Peyer's patch (tissue), 4 donors: ENCODE measurements at regions not wholly inside any gene's neighbourhood (a gene's known extent, or its start where the extent isn't known, plus 50 kb on each side); places are given as distances from the start of the nearest gene placed in this dataset.

ENCODE experiments used
- DNase-seq, 3 donors: peaks; one replicate each; pipeline ENCODE4 v3.0.0-alpha.2; 2017 to 2019
- H3K27ac ChIP-seq, 4 donors: fragments of 200-600 bp; sonication (generic); one replicate each; pipeline ENCODE4 v1.5.1; 2016 to 2019
- H3K27me3 ChIP-seq, 2 donors: fragments of 200-600 bp; sonication (generic); one replicate each; pipeline ENCODE4 v1.5.1; 2019
- H3K36me3 ChIP-seq, 3 donors: fragments of 200-600 bp; sonication (generic); one replicate each; pipeline ENCODE4 v1.5.1; 2016 to 2019
- H3K4me1 ChIP-seq, 4 donors: fragments of 200-600 bp; sonication (generic); one replicate each; pipeline ENCODE4 v1.5.1; 2016 to 2019
- H3K4me3 ChIP-seq, 4 donors: fragments of 200-600 bp; sonication (generic); 1 replicate in 3 of 4; 2 replicates in 1 of 4; pipeline ENCODE4 v1.5.1; 2016 to 2019; ENCODE audit warnings: mild to moderate bottlenecking in 1 of 4
- H3K9me3 ChIP-seq, 4 donors: fragments of 200-600 bp; sonication (generic); one replicate each; pipeline ENCODE4 v1.5.1; 2016 to 2019; ENCODE audit warnings: mild to moderate bottlenecking in 1 of 4
- POLR2A ChIP-seq, 2 donors: fragments of 450-650 bp; IDR thresholded peaks; one replicate each; pipeline ENCODE4 v1.5.1; 2017; ENCODE audit warnings: antibody characterized with exemption in 2 of 2, mild to moderate bottlenecking in 2 of 2, moderate library complexity in 2 of 2
- TF ChIP-seq, protein P1 (sequence below), 6 experiments: fragments of 450-650 bp in 4 of 6; fragments of 200-600 bp in 2 of 6; sonication (generic) in 1 of 6; IDR thresholded peaks; one replicate each; pipeline ENCODE4 v1.5.1; 2017 to 2019; ENCODE audit warnings: antibody characterized with exemption in 6 of 6, mild to moderate bottlenecking in 3 of 6, moderate library complexity in 1 of 6

DNA sequence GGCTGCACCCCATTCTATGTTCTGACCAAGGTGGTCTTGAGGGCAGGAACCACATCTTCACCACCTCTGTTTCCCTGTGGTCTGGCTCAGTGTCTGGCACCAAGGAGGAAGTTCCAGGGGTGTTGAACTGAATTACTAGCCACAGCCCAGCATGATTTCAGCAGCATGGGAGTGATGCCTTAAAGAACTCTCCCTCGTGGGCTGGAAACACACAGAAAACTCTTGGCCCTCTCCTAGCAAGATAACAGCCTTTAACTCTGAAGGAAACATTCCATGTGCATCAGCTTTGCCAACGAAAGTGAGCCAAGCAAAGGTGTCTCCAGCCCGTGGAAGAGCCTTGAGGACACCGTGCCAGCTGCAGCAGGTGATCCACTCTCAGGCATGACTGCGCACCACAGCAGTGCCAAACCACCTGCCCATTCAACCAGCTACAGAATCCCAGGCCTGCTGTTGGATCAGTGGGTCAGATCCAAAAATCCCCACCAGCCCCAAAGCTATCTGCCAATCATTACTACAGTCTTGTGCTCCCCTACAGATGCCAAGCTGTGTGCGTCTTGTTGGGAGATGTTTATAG is 124.8 kb downstream of the TTC32 start:
- no peak overlapping the region for H3K4me3 ChIP-seq
- H3K27ac ChIP-seq: no peak overlapping the region
- TF ChIP-seq, protein P1, sequence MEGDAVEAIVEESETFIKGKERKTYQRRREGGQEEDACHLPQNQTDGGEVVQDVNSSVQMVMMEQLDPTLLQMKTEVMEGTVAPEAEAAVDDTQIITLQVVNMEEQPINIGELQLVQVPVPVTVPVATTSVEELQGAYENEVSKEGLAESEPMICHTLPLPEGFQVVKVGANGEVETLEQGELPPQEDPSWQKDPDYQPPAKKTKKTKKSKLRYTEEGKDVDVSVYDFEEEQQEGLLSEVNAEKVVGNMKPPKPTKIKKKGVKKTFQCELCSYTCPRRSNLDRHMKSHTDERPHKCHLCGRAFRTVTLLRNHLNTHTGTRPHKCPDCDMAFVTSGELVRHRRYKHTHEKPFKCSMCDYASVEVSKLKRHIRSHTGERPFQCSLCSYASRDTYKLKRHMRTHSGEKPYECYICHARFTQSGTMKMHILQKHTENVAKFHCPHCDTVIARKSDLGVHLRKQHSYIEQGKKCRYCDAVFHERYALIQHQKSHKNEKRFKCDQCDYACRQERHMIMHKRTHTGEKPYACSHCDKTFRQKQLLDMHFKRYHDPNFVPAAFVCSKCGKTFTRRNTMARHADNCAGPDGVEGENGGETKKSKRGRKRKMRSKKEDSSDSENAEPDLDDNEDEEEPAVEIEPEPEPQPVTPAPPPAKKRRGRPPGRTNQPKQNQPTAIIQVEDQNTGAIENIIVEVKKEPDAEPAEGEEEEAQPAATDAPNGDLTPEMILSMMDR (IDR thresholded peaks at IDR 0.05): no peak
- H3K9me3 ChIP-seq: no peaks in the 10 kb centered on the region
- H3K4me1 ChIP-seq: no peaks in the 10 kb centered on the region
- no peaks in the 10 kb centered on the region for H3K27me3 ChIP-seq
- H3K36me3 ChIP-seq: no peaks in the 10 kb centered on the region
- no peak for DNase-seq

DNA sequence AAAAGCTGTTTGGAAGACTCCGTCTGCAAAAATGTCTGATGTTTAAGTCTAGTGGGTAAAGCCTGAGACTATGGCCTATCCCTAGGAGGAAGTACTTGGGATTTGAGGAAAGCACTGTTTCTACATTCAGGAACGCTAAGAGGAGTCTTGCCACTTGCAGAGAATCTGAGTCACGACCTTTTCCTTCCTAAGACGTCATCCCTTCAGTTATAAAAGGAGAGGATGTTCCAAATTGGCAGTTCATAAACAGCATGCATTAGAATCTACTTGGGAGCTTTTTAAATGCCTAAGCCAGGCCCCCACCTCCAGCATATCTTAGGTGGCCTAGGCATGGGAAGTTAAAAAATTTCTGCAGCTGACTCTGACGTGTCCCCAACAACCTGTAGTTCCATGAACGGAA is 125.9 kb downstream of the TTC32 start:
- no peaks in the 10 kb centered on the region for H3K4me1 ChIP-seq
- DNase-seq: no peak
- H3K36me3 ChIP-seq: no peaks in the 10 kb centered on the region
- TF ChIP-seq, protein P1 (IDR thresholded peaks at IDR 0.05): no peak
- no peak for TF ChIP-seq POLR2A (IDR thresholded peaks at IDR 0.05)
- H3K27me3 ChIP-seq: no peaks in the 10 kb centered on the region
- H3K27ac ChIP-seq: no peak overlapping the region
- H3K9me3 ChIP-seq: no peaks in the 10 kb centered on the region
- H3K4me3 ChIP-seq: no peak overlapping the region

DNA sequence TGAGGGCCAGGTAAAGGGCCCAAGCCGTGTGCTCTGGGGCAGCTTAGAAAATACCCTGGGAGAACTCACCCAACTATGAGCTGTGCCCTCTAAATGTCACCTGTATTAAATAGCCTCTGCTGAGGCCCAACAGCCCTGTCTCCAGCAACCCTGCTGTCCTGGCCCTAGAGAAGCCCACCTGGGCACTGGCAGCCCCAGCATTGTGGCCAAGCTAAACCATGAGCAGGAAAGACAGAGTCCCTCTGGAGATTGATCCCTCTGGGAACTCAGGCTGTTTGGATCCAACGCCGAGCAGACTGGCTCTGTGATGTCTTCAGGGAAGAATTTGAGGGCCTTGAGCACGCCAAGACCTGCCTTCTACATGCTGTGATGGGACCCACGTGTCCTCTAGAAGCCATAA is 126.5 kb downstream of the TTC32 start:
- no peak overlapping the region for H3K27ac ChIP-seq
- no peak overlapping the region for H3K4me3 ChIP-seq
- no peaks in the 10 kb centered on the region for H3K9me3 ChIP-seq
- H3K27me3 ChIP-seq: no peaks in the 10 kb centered on the region
- H3K4me1 ChIP-seq: no peaks in the 10 kb centered on the region
- TF ChIP-seq POLR2A (IDR thresholded peaks at IDR 0.05): no peak
- TF ChIP-seq, protein P1 (IDR thresholded peaks at IDR 0.05): no peak
- DNase-seq: no peak
- H3K36me3 ChIP-seq: no peaks in the 10 kb centered on the region

DNA sequence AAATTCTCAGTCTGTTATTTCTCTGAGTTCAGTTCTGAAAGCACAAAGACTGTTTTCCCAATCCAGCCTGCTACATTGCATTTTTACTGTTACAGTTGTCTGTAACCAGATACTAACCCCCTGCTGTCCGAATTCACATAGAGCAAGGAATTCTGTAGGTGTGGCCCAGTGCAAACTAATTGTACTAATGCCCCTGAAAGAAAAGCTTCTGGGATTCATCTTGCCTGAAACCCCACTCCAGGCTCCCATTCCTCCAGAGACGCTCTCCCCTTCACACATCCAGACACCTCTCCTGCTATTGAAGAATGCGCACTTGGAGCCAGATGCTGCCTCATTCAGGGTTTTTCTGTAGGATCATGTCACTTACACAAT is 127.0 kb downstream of the TTC32 start:
- H3K27me3 ChIP-seq: no peaks in the 10 kb centered on the region
- H3K27ac ChIP-seq: no peak overlapping the region
- H3K36me3 ChIP-seq: no peaks in the 10 kb centered on the region
- no peak for DNase-seq
- H3K4me1 ChIP-seq: no peaks in the 10 kb centered on the region
- no peak for TF ChIP-seq POLR2A (IDR thresholded peaks at IDR 0.05)
- TF ChIP-seq, protein P1 (IDR thresholded peaks at IDR 0.05): no peak
- no peaks in the 10 kb centered on the region for H3K9me3 ChIP-seq
- no peak overlapping the region for H3K4me3 ChIP-seq

DNA sequence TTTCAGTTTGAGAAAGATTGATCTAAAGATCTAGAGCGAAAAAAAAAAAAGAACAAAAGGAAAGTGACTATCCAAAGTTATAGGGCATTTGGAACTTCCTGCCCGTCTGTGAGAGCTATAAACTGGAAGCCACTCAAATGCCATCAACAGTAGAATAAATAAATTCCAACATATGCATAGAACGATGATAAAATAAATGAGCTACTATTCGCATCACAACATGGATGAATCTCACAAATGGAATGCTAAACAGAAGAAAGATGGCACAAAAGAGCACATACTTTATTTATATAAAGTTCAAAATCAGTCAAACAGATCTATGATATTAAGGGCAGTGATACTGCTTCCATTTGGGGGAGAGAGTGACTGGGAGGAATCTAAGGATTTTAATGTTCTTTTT is 128.8 kb downstream of the TTC32 start:
- no peaks in the 10 kb centered on the region for H3K27me3 ChIP-seq
- no peak overlapping the region for H3K4me3 ChIP-seq
- no peak for DNase-seq
- no peak overlapping the region for H3K27ac ChIP-seq
- H3K36me3 ChIP-seq: no peaks in the 10 kb centered on the region
- no peak for TF ChIP-seq POLR2A (IDR thresholded peaks at IDR 0.05)
- TF ChIP-seq, protein P1 (IDR thresholded peaks at IDR 0.05): no peak
- H3K9me3 ChIP-seq: no peaks in the 10 kb centered on the region
- no peaks in the 10 kb centered on the region for H3K4me1 ChIP-seq

DNA sequence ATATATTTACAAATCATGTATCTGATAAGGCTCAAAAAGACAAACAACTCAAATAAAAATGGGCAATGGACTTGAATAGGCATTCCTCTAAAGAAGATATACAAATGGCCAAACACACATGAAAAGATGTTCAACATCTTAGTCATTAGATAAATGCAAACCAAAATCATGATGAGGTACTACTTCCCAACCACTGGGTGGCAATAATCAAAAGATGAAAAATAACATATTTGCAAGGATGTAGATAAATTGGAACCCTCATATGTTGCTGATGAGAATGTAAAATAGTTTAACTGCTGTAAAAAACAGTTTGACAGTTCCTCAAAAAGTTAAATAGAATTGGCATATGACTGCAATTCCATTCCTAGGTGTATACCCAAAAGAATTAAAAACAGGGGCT is 132.3 kb downstream of the TTC32 start:
- TF ChIP-seq POLR2A (IDR thresholded peaks at IDR 0.05): no peak
- TF ChIP-seq, protein P1 (IDR thresholded peaks at IDR 0.05): no peak
- no peak for DNase-seq
- Histone ChIP-seq H3K36me3 (no peaks in the 10 kb centered on the region), H3K27ac (no peak overlapping the region), H3K4me3 (no peak overlapping the region), H3K27me3 (no peaks in the 10 kb centered on the region), H3K9me3 (no peaks in the 10 kb centered on the region), H3K4me1 (no peaks in the 10 kb centered on the region)
